ENCODE measurements at regions not wholly inside any gene's neighbourhood (a gene's known extent, or its start where the extent isn't known, plus 50 kb on each side); places are given as distances from the start of the nearest gene placed in this dataset.

DNA sequence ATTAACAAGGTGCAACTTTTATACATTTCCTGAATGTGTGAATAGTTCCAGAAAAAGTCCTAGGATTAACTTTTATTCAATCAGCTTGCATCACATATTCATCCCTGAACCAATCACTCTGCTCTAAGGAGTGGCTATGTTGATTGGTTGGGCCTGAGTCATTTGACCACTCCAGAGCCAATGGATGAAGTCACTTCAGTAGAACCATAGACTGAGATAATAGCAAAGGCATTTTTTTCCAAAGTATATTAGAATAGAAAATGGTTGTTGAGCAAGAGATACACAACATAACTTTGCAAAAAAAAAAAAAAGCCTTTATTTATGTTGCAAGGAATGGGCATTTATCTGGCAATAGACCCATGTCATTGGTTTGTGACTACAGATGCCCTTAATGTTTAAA is 55.5 kb upstream of the AGTR1 start:
- no peak overlapping the region for H3K27ac Mint-ChIP-seq
- no peaks in the 10 kb centered on the region for H3K4me1 Mint-ChIP-seq (ENCODE audit: low read depth)
- DNase-seq (ENCODE audit: low spot score) = no peak
- H3K36me3 Mint-ChIP-seq (ENCODE audit: low read depth) = no peaks in the 10 kb centered on the region
- intact Hi-C loops (cut with micrococcal nuclease) = no loop called here
- peaks cover 3% of the 10 kb centered on the region for H3K9me3 Mint-ChIP-seq
- no peaks in the 10 kb centered on the region for H3K27me3 Mint-ChIP-seq (ENCODE audit: low read depth)
- H3K4me3 Mint-ChIP-seq (ENCODE audit: low read depth) = no peak overlapping the region

- H3K4me3 Mint-ChIP-seq (ENCODE audit: low read depth) = no peak overlapping the region
- intact Hi-C loops (cut with micrococcal nuclease) = no loop called here
- H3K9me3 Mint-ChIP-seq = peaks cover 3% of the 10 kb centered on the region
- H3K27ac Mint-ChIP-seq = no peak overlapping the region
- H3K36me3 Mint-ChIP-seq (ENCODE audit: low read depth) = no peaks in the 10 kb centered on the region
- no peak for DNase-seq (ENCODE audit: low spot score)
- H3K4me1 Mint-ChIP-seq (ENCODE audit: low read depth) = no peaks in the 10 kb centered on the region
- H3K27me3 Mint-ChIP-seq (ENCODE audit: low read depth) = no peaks in the 10 kb centered on the region
These were observed 55.1 kb upstream of the AGTR1 start for GRCh38 chr3:148642616-148643015.

- no peak for DNase-seq (ENCODE audit: low spot score)
- Mint-ChIP-seq H3K9me3 (peaks cover 3% of the 10 kb centered on the region), H3K4me1 (ENCODE audit: low read depth) (no peaks in the 10 kb centered on the region), H3K36me3 (ENCODE audit: low read depth) (no peaks in the 10 kb centered on the region), H3K27ac (no peak overlapping the region), H3K27me3 (ENCODE audit: low read depth) (no peaks in the 10 kb centered on the region), H3K4me3 (ENCODE audit: low read depth) (no peak overlapping the region)
- intact Hi-C loops (cut with micrococcal nuclease) = no loop called here
These were observed 54.3 kb upstream of the AGTR1 start for GRCh38 chr3:148643389-148643840.

DNA sequence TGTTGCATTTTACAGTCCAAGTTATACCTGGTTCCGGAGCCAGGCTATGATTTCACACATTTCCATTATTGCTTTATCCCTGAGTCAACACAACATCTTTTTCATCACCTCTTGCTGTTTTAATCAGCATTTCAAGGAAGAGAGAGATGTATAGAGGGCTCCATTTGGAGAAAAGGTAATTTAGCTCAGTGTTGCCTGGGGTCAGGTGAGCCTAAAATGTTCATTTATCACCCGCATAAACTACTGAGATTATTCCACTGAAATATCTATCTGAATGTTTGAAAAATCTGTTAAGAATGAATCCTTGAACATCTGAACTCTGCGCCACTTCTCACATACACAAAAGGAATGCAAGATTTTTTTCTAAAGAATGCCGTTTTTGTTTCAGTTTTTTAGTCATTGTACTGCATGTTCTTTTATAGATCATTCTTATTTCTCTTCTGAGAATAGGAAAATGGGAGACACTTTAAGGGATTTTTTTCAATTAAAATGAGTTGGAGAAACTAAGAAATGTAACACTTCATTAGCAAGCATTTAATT is 51.5 kb upstream of the AGTR1 start:
- Mint-ChIP-seq H3K36me3 (ENCODE audit: low read depth) (no peaks in the 10 kb centered on the region), H3K9me3 (no peaks in the 10 kb centered on the region), H3K27ac (no peak overlapping the region), H3K27me3 (ENCODE audit: low read depth) (no peaks in the 10 kb centered on the region), H3K4me1 (ENCODE audit: low read depth) (no peaks in the 10 kb centered on the region), H3K4me3 (ENCODE audit: low read depth) (no peak overlapping the region)
- no peak for DNase-seq (ENCODE audit: low spot score)
- intact Hi-C loops (cut with micrococcal nuclease) = no loop called here

Data from activated T-helper 2 cell treated with anti-CD3 and anti-CD28 coated beads, Interferon-gamma antibody, Interleukin-2, Interleukin-4, amounts not matched to agents 10 μg/mL and 5 μg/mL and 100 μg/mL, durations not matched to agents 14 hours and 24 hours and 36 hours (primary cell).